ENCODE measurements at regions not wholly inside any gene's neighbourhood (a gene's known extent, or its start where the extent isn't known, plus 50 kb on each side); places are given as distances from the start of the nearest gene placed in this dataset.

- TF ChIP-seq CTCF (conservative IDR thresholded peaks at IDR 0.05; ENCODE audit: low read depth in 2 of 2) (no peak), POLR2AphosphoS5 (IDR thresholded peaks at IDR 0.05; ENCODE audit: low read depth) (no peak), REST (IDR thresholded peaks at IDR 0.05; ENCODE audit: unreplicated experiment) (no peak), EZH2phosphoT487 (IDR thresholded peaks at IDR 0.05; ENCODE audit: unreplicated experiment) (no peak), EZH2 (IDR thresholded peaks at IDR 0.05; ENCODE audit: low read depth, unreplicated experiment) (no peak), JUNB (IDR thresholded peaks at IDR 0.05; ENCODE audit: unreplicated experiment) (no peak), NANOG (IDR thresholded peaks at IDR 0.05; ENCODE audit: borderline replicate concordance) (no peak), ZNF114 (CRISPR knock-in tag; IDR thresholded peaks at IDR 0.05) (no peak), ETS1 (IDR thresholded peaks at IDR 0.05) (no peak), CREB1 (CRISPR knock-in tag; IDR thresholded peaks at IDR 0.05; ENCODE audit: low read depth) (no peak), ZNF331 (CRISPR knock-in tag; IDR thresholded peaks at IDR 0.05; ENCODE audit: low read depth) (no peak), STAT1 (IDR thresholded peaks at IDR 0.05; ENCODE audit: unreplicated experiment) (no peak), ZNF462 (CRISPR knock-in tag; IDR thresholded peaks at IDR 0.05) (no peak)
These were observed 352.4 kb downstream of the TCERG1L start for GRCh38 chr10:130958981-130959751.

Measured in GM23338 (cell line).